SK-N-SH (cell line): ENCODE measurements at regions not wholly inside any gene's neighbourhood (a gene's known extent, or its start where the extent isn't known, plus 50 kb on each side); places are given as distances from the start of the nearest gene placed in this dataset.

Experiments used
- CTCF ChIA-PET: fragments of 300-600, 350-600 bp; formaldehyde crosslinking; extraction: SDS; loops from one replicate; lab custom pipeline; 2021; lab: Yijun Ruan, JAX
- POLR2A ChIA-PET: fragments of 350-600 bp; sonication (Branson Sonifier 250); formaldehyde crosslinking; extraction: SDS; loops from one replicate; lab custom pipeline; 2020; ENCODE audit warnings: antibody characterized with exemption, inconsistent platforms; lab: Yijun Ruan, JAX
- DNase-seq: peaks from one replicate; pipeline ENCODE4 v3.0.0; 2012
- H2AFZ ChIP-seq: fragments of 200-600 bp; sonication (generic); 2 replicates; pipeline ENCODE4 v1.8.1; 2016; ENCODE audit warnings: antibody characterized with exemption, mild to moderate bottlenecking, low read depth
- H3F3A ChIP-seq: fragments of 200-600 bp; sonication (generic); replicated peaks from 2 replicates; pipeline ENCODE3; 2016; ENCODE audit warnings: antibody characterized with exemption, mild to moderate bottlenecking; ENCODE audit not compliant: insufficient read depth
- H3K27ac ChIP-seq, 2 experiments: fragments of 200-500 bp in 1 of 2; fragments of 200-600 bp in 1 of 2; sonication (Bioruptor generic) in 1 of 2; sonication (generic), shearing (Covaris generic) in 1 of 2; 2 replicates each; pipeline versions ENCODE4 v1.5.1 to v1.6.1; 2014 to 2016; ENCODE audit warnings: low read depth in 2 of 2, inconsistent platforms in 1 of 2, low read length in 1 of 2, mild to moderate bottlenecking in 1 of 2, mixed read lengths in 1 of 2
- H3K27me3 ChIP-seq: fragments of 200-600 bp; sonication (generic), shearing (Covaris generic); 2 replicates; pipeline ENCODE4 v1.6.1; 2016; ENCODE audit warnings: mixed run types; ENCODE audit not compliant: insufficient read depth
- H3K36me3 ChIP-seq, 2 experiments: fragments of 200-500 bp in 1 of 2; fragments of 200-600 bp in 1 of 2; sonication (Bioruptor generic) in 1 of 2; sonication (generic) in 1 of 2; replicated peaks in 1 of 2; 2 replicates each; pipeline versions ENCODE3 to v1.5.1; 2014 to 2016; ENCODE audit warnings: low read length in 1 of 2, mild to moderate bottlenecking in 1 of 2; ENCODE audit not compliant: insufficient read depth in 2 of 2, control insufficient read depth in 1 of 2
- H3K4me1 ChIP-seq, 2 experiments: fragments of 200-500 bp in 1 of 2; fragments of 200-600 bp in 1 of 2; sonication (Bioruptor generic) in 1 of 2; sonication (generic), shearing (Covaris generic) in 1 of 2; 2 replicates each; pipeline versions ENCODE4 v1.5.1 to v1.6.1; 2014 to 2016; ENCODE audit warnings: low read depth in 1 of 2, low read length in 1 of 2, mixed run types in 1 of 2; ENCODE audit not compliant: insufficient read depth in 2 of 2, control insufficient read depth in 1 of 2
- H3K4me2 ChIP-seq: fragments of 200-600 bp; sonication (generic), shearing (Covaris generic); 2 replicates; pipeline ENCODE4 v1.6.1; 2017; ENCODE audit warnings: mixed run types
- H3K4me3 ChIP-seq, 2 experiments: fragments of 200-500 bp in 1 of 2; fragments of 200-600 bp in 1 of 2; sonication (Bioruptor generic) in 1 of 2; sonication (generic), shearing (Covaris generic) in 1 of 2; 2 replicates each; pipeline versions ENCODE4 v1.5.1 to v1.8.1; 2014 to 2016; ENCODE audit warnings: low read depth in 2 of 2, inconsistent platforms in 1 of 2, low read length in 1 of 2, mild to moderate bottlenecking in 1 of 2, mixed read lengths in 1 of 2, moderate library complexity in 1 of 2
- H3K79me2 ChIP-seq: fragments of 200-600 bp; sonication (generic); 2 replicates; pipeline ENCODE4 v1.8.1; 2017; ENCODE audit warnings: mild to moderate bottlenecking; ENCODE audit not compliant: insufficient read depth
- H3K9ac ChIP-seq: fragments of 200-600 bp; sonication (generic); 2 replicates; pipeline ENCODE4 v1.6.1; 2017; ENCODE audit warnings: mixed run types
- H3K9me2 ChIP-seq: fragments of 200-600 bp; sonication (generic); 2 replicates; pipeline ENCODE4 v1.6.1; 2017; ENCODE audit warnings: mixed run types
- H3K9me3 ChIP-seq: fragments of 200-600 bp; sonication (generic); 2 replicates; pipeline ENCODE4 v1.6.1; 2017; ENCODE audit warnings: mixed run types, mild to moderate bottlenecking, moderate library complexity
- H4K20me1 ChIP-seq: fragments of 200-600 bp; sonication (generic); 2 replicates; pipeline ENCODE4 v1.6.1; 2017; ENCODE audit warnings: mild to moderate bottlenecking, mixed run types; ENCODE audit not compliant: insufficient read depth
- ELF1 ChIP-seq: IDR thresholded peaks from 2 replicates; pipeline ENCODE4 v1.4.0; 2012
- EP300 ChIP-seq, 2 experiments: IDR thresholded peaks; 2 replicates each; pipeline versions ENCODE4 v1.4.0 to v1.6.1; 2012; ENCODE audit warnings: borderline replicate concordance in 1 of 2, low read depth in 1 of 2, low read length in 1 of 2
- FOXJ3 ChIP-seq: sonication (generic); formaldehyde crosslinking; IDR thresholded peaks from 2 replicates; pipeline ENCODE4 v1.5.1; 2020; ENCODE audit warnings: mild to moderate bottlenecking, missing genetic modification reagents
- FOXM1 ChIP-seq: IDR thresholded peaks from 2 replicates; pipeline ENCODE4 v1.4.0; 2012; ENCODE audit warnings: low read depth, mild to moderate bottlenecking
- GABPA ChIP-seq: IDR thresholded peaks from 2 replicates; pipeline ENCODE4 v1.4.0; 2012; ENCODE audit warnings: low read depth, mild to moderate bottlenecking
- GATA2 ChIP-seq: sonication (generic); formaldehyde crosslinking; IDR thresholded peaks from 2 replicates; pipeline ENCODE4 v1.5.0; 2020; ENCODE audit warnings: mild to moderate bottlenecking, missing genetic modification reagents
- NFIC ChIP-seq: IDR thresholded peaks from 2 replicates; pipeline ENCODE4 v1.4.0; 2012; ENCODE audit warnings: borderline replicate concordance
- POLR2AphosphoS5 ChIP-seq: IDR thresholded peaks from 2 replicates; pipeline ENCODE4 v1.6.1; 2012; ENCODE audit warnings: low read depth, low read length
- RAD21 ChIP-seq: IDR thresholded peaks from 2 replicates; pipeline ENCODE4 v1.6.1; 2012; ENCODE audit warnings: mild to moderate bottlenecking, low read length
- RCOR1 ChIP-seq: fragments of 150-350 bp; IDR thresholded peaks from 2 replicates; pipeline ENCODE4 v1.6.1; 2017; ENCODE audit warnings: antibody characterized with exemption, low read length
- RFX5 ChIP-seq: IDR thresholded peaks from 2 replicates; pipeline ENCODE4 v1.6.1; 2012; ENCODE audit warnings: mild to moderate bottlenecking, improper control_type of control experiment, low read length
- RXRA ChIP-seq: IDR thresholded peaks from 2 replicates; pipeline ENCODE4 v1.4.0; 2012; ENCODE audit warnings: low read depth, mild to moderate bottlenecking, borderline replicate concordance
- SIN3A ChIP-seq: IDR thresholded peaks from 2 replicates; pipeline ENCODE4 v1.6.1; 2012; ENCODE audit warnings: low read depth, mild to moderate bottlenecking, low read length, moderate library complexity, borderline replicate concordance
- WGBS: methylation state at CpG from one replicate; pipeline ENCODE4 v1.1.6; 2017; ENCODE audit warnings: low lambda C conversion rate; 5-methylcytosine and 5-hydroxymethylcytosine counted together
- TF ChIP-seq, protein P1 (sequence below): fragments of 150-350 bp; IDR thresholded peaks from 2 replicates; pipeline ENCODE4 v1.6.1; 2016; ENCODE audit warnings: mild to moderate bottlenecking, low read depth, low read length
- TF ChIP-seq, protein P2 (sequence below): IDR thresholded peaks from 2 replicates; pipeline ENCODE4 v1.6.1; 2012; ENCODE audit warnings: mild to moderate bottlenecking, low read depth, low read length, moderate library complexity
- TF ChIP-seq, protein P3 (sequence below): IDR thresholded peaks from 2 replicates; pipeline ENCODE4 v1.4.0; 2012; ENCODE audit warnings: low read depth, borderline replicate concordance
- TF ChIP-seq, protein P4 (sequence below): fragments of 200-600 bp; sonication (generic); IDR thresholded peaks from 2 replicates; pipeline ENCODE4 v1.6.1; 2017; ENCODE audit warnings: antibody characterized with exemption, mild to moderate bottlenecking, moderate library complexity
- TF ChIP-seq, protein P5 (sequence below): IDR thresholded peaks from 2 replicates; pipeline ENCODE4 v1.4.0; 2012; ENCODE audit warnings: low read depth, borderline replicate concordance
- TF ChIP-seq, protein P6 (sequence below): IDR thresholded peaks from 2 replicates; pipeline ENCODE4; 2012

DNA sequence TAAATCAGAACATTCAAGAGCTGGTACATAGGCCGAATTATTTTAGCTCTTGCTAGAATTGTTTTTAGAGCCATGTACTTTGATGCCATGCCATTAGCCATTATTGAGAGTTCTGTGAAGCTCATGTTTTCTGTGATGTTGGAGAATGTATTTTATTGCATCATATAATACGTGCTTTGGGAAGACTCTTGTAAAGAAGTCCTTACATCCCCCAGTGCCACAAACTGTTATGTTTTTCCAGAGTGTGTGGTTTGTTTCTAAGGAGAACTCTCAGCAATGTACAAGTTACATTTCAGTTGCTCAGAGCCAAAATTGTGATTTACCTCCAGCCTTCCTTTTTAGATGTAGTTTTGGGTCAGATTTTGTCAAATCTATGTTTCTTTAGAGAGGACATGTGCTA lies 148.6 kb downstream of the HAUS1 start:
- no peak overlapping the region for H3K9ac ChIP-seq
- POLR2A ChIA-PET = no interaction called here
- no peak overlapping the region for H2AFZ ChIP-seq
- 95% methylated on average over 2 of the region's 2 CpGs for WGBS
- H3K27ac ChIP-seq = 0 out of 4 replicates have a peak overlapping the region, but pooled peaks of 1 of the 2 experiments have one; percentile 23
- no peaks in the 10 kb centered on the region for H3K9me2 ChIP-seq
- H3K27me3 ChIP-seq = no peaks in the 10 kb centered on the region
- H3K36me3 ChIP-seq = peaks cover 12 to 14% of the 10 kb centered on the region in 2 experiments
- no peaks in the 10 kb centered on the region for H3K9me3 ChIP-seq
- no peak for TF ChIP-seq RFX5
- no peak for TF ChIP-seq RXRA
- no peak for TF ChIP-seq ELF1
- TF ChIP-seq, protein P1, sequence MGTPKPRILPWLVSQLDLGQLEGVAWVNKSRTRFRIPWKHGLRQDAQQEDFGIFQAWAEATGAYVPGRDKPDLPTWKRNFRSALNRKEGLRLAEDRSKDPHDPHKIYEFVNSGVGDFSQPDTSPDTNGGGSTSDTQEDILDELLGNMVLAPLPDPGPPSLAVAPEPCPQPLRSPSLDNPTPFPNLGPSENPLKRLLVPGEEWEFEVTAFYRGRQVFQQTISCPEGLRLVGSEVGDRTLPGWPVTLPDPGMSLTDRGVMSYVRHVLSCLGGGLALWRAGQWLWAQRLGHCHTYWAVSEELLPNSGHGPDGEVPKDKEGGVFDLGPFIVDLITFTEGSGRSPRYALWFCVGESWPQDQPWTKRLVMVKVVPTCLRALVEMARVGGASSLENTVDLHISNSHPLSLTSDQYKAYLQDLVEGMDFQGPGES = no peak
- no peak for TF ChIP-seq GABPA
- TF ChIP-seq, protein P2, sequence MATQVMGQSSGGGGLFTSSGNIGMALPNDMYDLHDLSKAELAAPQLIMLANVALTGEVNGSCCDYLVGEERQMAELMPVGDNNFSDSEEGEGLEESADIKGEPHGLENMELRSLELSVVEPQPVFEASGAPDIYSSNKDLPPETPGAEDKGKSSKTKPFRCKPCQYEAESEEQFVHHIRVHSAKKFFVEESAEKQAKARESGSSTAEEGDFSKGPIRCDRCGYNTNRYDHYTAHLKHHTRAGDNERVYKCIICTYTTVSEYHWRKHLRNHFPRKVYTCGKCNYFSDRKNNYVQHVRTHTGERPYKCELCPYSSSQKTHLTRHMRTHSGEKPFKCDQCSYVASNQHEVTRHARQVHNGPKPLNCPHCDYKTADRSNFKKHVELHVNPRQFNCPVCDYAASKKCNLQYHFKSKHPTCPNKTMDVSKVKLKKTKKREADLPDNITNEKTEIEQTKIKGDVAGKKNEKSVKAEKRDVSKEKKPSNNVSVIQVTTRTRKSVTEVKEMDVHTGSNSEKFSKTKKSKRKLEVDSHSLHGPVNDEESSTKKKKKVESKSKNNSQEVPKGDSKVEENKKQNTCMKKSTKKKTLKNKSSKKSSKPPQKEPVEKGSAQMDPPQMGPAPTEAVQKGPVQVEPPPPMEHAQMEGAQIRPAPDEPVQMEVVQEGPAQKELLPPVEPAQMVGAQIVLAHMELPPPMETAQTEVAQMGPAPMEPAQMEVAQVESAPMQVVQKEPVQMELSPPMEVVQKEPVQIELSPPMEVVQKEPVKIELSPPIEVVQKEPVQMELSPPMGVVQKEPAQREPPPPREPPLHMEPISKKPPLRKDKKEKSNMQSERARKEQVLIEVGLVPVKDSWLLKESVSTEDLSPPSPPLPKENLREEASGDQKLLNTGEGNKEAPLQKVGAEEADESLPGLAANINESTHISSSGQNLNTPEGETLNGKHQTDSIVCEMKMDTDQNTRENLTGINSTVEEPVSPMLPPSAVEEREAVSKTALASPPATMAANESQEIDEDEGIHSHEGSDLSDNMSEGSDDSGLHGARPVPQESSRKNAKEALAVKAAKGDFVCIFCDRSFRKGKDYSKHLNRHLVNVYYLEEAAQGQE = no peak
- TF ChIP-seq EP300 (IDR thresholded peaks at IDR 0.05; ENCODE audit: borderline replicate concordance in 1 of 2, low read depth in 1 of 2, low read length in 1 of 2) = no peak
- no peak for TF ChIP-seq FOXM1
- TF ChIP-seq, protein P3, sequence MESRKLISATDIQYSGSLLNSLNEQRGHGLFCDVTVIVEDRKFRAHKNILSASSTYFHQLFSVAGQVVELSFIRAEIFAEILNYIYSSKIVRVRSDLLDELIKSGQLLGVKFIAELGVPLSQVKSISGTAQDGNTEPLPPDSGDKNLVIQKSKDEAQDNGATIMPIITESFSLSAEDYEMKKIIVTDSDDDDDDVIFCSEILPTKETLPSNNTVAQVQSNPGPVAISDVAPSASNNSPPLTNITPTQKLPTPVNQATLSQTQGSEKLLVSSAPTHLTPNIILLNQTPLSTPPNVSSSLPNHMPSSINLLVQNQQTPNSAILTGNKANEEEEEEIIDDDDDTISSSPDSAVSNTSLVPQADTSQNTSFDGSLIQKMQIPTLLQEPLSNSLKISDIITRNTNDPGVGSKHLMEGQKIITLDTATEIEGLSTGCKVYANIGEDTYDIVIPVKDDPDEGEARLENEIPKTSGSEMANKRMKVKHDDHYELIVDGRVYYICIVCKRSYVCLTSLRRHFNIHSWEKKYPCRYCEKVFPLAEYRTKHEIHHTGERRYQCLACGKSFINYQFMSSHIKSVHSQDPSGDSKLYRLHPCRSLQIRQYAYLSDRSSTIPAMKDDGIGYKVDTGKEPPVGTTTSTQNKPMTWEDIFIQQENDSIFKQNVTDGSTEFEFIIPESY = no peak
- TF ChIP-seq RAD21 = no peak
- no peak for TF ChIP-seq POLR2AphosphoS5
- TF ChIP-seq, protein P4, sequence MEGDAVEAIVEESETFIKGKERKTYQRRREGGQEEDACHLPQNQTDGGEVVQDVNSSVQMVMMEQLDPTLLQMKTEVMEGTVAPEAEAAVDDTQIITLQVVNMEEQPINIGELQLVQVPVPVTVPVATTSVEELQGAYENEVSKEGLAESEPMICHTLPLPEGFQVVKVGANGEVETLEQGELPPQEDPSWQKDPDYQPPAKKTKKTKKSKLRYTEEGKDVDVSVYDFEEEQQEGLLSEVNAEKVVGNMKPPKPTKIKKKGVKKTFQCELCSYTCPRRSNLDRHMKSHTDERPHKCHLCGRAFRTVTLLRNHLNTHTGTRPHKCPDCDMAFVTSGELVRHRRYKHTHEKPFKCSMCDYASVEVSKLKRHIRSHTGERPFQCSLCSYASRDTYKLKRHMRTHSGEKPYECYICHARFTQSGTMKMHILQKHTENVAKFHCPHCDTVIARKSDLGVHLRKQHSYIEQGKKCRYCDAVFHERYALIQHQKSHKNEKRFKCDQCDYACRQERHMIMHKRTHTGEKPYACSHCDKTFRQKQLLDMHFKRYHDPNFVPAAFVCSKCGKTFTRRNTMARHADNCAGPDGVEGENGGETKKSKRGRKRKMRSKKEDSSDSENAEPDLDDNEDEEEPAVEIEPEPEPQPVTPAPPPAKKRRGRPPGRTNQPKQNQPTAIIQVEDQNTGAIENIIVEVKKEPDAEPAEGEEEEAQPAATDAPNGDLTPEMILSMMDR = no peak
- no peak for TF ChIP-seq FOXJ3 (CRISPR knock-in tag)
- TF ChIP-seq RCOR1 = no peak
- TF ChIP-seq SIN3A = no peak
- TF ChIP-seq, protein P5, sequence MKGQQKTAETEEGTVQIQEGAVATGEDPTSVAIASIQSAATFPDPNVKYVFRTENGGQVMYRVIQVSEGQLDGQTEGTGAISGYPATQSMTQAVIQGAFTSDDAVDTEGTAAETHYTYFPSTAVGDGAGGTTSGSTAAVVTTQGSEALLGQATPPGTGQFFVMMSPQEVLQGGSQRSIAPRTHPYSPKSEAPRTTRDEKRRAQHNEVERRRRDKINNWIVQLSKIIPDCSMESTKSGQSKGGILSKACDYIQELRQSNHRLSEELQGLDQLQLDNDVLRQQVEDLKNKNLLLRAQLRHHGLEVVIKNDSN = no peak
- no peak for TF ChIP-seq NFIC
- TF ChIP-seq GATA2 (CRISPR knock-in tag) = no peak
- TF ChIP-seq, protein P6, sequence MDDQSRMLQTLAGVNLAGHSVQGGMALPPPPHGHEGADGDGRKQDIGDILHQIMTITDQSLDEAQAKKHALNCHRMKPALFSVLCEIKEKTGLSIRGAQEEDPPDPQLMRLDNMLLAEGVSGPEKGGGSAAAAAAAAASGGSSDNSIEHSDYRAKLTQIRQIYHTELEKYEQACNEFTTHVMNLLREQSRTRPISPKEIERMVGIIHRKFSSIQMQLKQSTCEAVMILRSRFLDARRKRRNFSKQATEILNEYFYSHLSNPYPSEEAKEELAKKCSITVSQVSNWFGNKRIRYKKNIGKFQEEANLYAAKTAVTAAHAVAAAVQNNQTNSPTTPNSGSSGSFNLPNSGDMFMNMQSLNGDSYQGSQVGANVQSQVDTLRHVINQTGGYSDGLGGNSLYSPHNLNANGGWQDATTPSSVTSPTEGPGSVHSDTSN = no peak
- no peak overlapping the region for H3K4me3 ChIP-seq
- DNase-seq = no peak
- H3K4me1 ChIP-seq = peaks cover 0 to 16% of the 10 kb centered on the region in 2 experiments; a peak in 2 of 4 replicates
- peaks cover 8% of the 10 kb centered on the region for H3F3A ChIP-seq
- CTCF ChIA-PET = interaction anchor here (0.9 to 2.9 kb wide), 4 partner anchors 79 to 405 kb away, joined by 3 to 8 read pairs (median 5); a partner anchor contains a TSS
- no peak overlapping the region for H3K4me2 ChIP-seq
- peaks cover 51% of the 10 kb centered on the region for H3K79me2 ChIP-seq
- no peaks in the 10 kb centered on the region for H4K20me1 ChIP-seq
